Upper lobe of right lung (tissue), 1 donor: ENCODE measurements at regions not wholly inside any gene's neighbourhood (a gene's known extent, or its start where the extent isn't known, plus 50 kb on each side); places are given as distances from the start of the nearest gene placed in this dataset.

Experiments used
- ATAC-seq: fragments of 200-7000 bp; cut with Tn5 transposase; one replicate; pipeline ENCODE4 v1.9.1; 2020; ENCODE audit warnings: mild to moderate bottlenecking, moderate library complexity
- DNase-seq: peaks from one replicate; pipeline ENCODE4 v3.0.0-alpha.2; 2020
- H3K27ac ChIP-seq: fragments of 200-600 bp; one replicate; pipeline ENCODE4 v1.8.0; 2022
- H3K27me3 ChIP-seq: fragments of 200-600 bp; one replicate; pipeline ENCODE4 v1.8.0; 2022; ENCODE audit warnings: mild to moderate bottlenecking
- H3K36me3 ChIP-seq: fragments of 200-600 bp; one replicate; pipeline ENCODE4 v1.8.0; 2022
- H3K4me1 ChIP-seq: fragments of 200-600 bp; one replicate; pipeline ENCODE4 v1.8.0; 2022
- H3K4me3 ChIP-seq: fragments of 200-600 bp; one replicate; pipeline ENCODE4 v1.8.0; 2022; ENCODE audit warnings: mild to moderate bottlenecking
- H3K9me3 ChIP-seq: fragments of 200-600 bp; one replicate; pipeline ENCODE4 v1.8.0; 2022
- CTCF ChIP-seq: fragments of 200-600 bp; IDR thresholded peaks from one replicate; pipeline ENCODE4 v1.8.0; 2022; ENCODE audit warnings: antibody characterized with exemption
- intact Hi-C: fragments of 100-400 bp; cut with DNase I; formaldehyde crosslinking; loops from one replicate; pipeline ENCODE4 v1.11.0; 2022
- donor health status: DM: no; HTN: yes; CAD: no; lungs with severe emphysema.

- Histone ChIP-seq H3K36me3 (no peaks in the 10 kb centered on the region), H3K9me3 (no peaks in the 10 kb centered on the region), H3K27me3 (no peaks in the 10 kb centered on the region), H3K27ac (no peak overlapping the region), H3K4me3 (no peak overlapping the region), H3K4me1 (no peaks in the 10 kb centered on the region)
- intact Hi-C loops, result no loop called here
- no peak for ATAC-seq
- TF ChIP-seq CTCF, result no peak
- DNase-seq, result no peak
These were observed 512.8 kb upstream of the SLC8A1 start for GRCh38 chr2:40964509-40965250.

GRCh38 chr2:40967451-40967850 lies 515.6 kb upstream of the SLC8A1 start:
- Histone ChIP-seq H3K36me3 (no peaks in the 10 kb centered on the region), H3K9me3 (no peaks in the 10 kb centered on the region), H3K4me1 (no peaks in the 10 kb centered on the region), H3K4me3 (no peak overlapping the region), H3K27me3 (no peaks in the 10 kb centered on the region), H3K27ac (no peak overlapping the region)
- ATAC-seq, result no peak
- no peak for DNase-seq
- no peak for TF ChIP-seq CTCF
- intact Hi-C loops, result no loop called here

- intact Hi-C loops, result no loop called here
- H3K4me1 ChIP-seq, result no peaks in the 10 kb centered on the region
- H3K27ac ChIP-seq, result no peak overlapping the region
- TF ChIP-seq CTCF, result no peak
- DNase-seq, result no peak
- no peak for ATAC-seq
- no peaks in the 10 kb centered on the region for H3K36me3 ChIP-seq
- no peaks in the 10 kb centered on the region for H3K9me3 ChIP-seq
- no peaks in the 10 kb centered on the region for H3K27me3 ChIP-seq
- no peak overlapping the region for H3K4me3 ChIP-seq
These were observed 523.3 kb upstream of the SLC8A1 start for GRCh38 chr2:40975151-40975550.

- H3K9me3 ChIP-seq, result no peaks in the 10 kb centered on the region
- H3K36me3 ChIP-seq, result no peaks in the 10 kb centered on the region
- no peak for TF ChIP-seq CTCF
- no peak overlapping the region for H3K4me3 ChIP-seq
- no peak overlapping the region for H3K27ac ChIP-seq
- DNase-seq (no peak), ATAC-seq (no peak)
- intact Hi-C loops, result no loop called here
- no peaks in the 10 kb centered on the region for H3K4me1 ChIP-seq
- H3K27me3 ChIP-seq, result no peaks in the 10 kb centered on the region
These were observed 545.5 kb upstream of the SLC8A1 start for GRCh38 chr2:40997362-40997761.

GRCh38 chr2:41000374-41000773 lies 548.5 kb upstream of the SLC8A1 start:
- Histone ChIP-seq H3K27ac (no peak overlapping the region), H3K4me3 (no peak overlapping the region), H3K9me3 (no peaks in the 10 kb centered on the region), H3K36me3 (no peaks in the 10 kb centered on the region), H3K27me3 (no peaks in the 10 kb centered on the region), H3K4me1 (no peaks in the 10 kb centered on the region)
- TF ChIP-seq CTCF, result no peak
- no peak for ATAC-seq
- DNase-seq, result no peak
- intact Hi-C loops, result no loop called here

- TF ChIP-seq CTCF, result no peak
- ATAC-seq, result no peak
These were observed 549.0 kb upstream of the SLC8A1 start for GRCh38 chr2:41000906-41001305.

More at GRCh38 chr2:41000906-41001305, 549.0 kb upstream of the SLC8A1 start:
- Histone ChIP-seq H3K4me3 (no peak overlapping the region), H3K36me3 (no peaks in the 10 kb centered on the region), H3K27me3 (no peaks in the 10 kb centered on the region), H3K4me1 (no peaks in the 10 kb centered on the region), H3K9me3 (no peaks in the 10 kb centered on the region), H3K27ac (no peak overlapping the region)
- intact Hi-C loops, result no loop called here
- no peak for DNase-seq
